Neural cell (in vitro differentiated cells): ENCODE measurements at regions not wholly inside any gene's neighbourhood (a gene's known extent, or its start where the extent isn't known, plus 50 kb on each side); places are given as distances from the start of the nearest gene placed in this dataset.

Source experiments
- EP300 ChIP-seq: fragments of 450-650 bp; conservative IDR thresholded peaks from 2 replicates; pipeline ENCODE4 v1.6.1; 2014; ENCODE audit warnings: antibody characterized with exemption, mild to moderate bottlenecking, moderate library complexity; ENCODE audit not compliant: poor library complexity, severe bottlenecking
- EZH2 ChIP-seq: fragments of 200-600, 300-800 bp; shearing (Covaris generic), sonication (generic); IDR thresholded peaks from 2 replicates; pipeline ENCODE4 v1.6.1; 2014; ENCODE audit warnings: antibody characterized with exemption, low read length, borderline replicate concordance, mild to moderate bottlenecking; ENCODE audit not compliant: insufficient read depth, poor library complexity, severe bottlenecking
- MXI1 ChIP-seq: fragments of 450-650 bp; conservative IDR thresholded peaks from 2 replicates; pipeline ENCODE4 v1.6.1; 2014; ENCODE audit warnings: antibody characterized with exemption, mild to moderate bottlenecking; ENCODE audit not compliant: poor library complexity, severe bottlenecking
- POLR2AphosphoS5 ChIP-seq: IDR thresholded peaks from 2 replicates; pipeline ENCODE4 v1.6.1; 2012
- RAD21 ChIP-seq: fragments of 450-650 bp; conservative IDR thresholded peaks from 2 replicates; pipeline ENCODE4 v1.6.1; 2014; ENCODE audit warnings: antibody characterized with exemption, mild to moderate bottlenecking, moderate library complexity
- SMC3 ChIP-seq: fragments of 450-650 bp; conservative IDR thresholded peaks from 2 replicates; pipeline ENCODE4 v1.6.1; 2014; ENCODE audit warnings: antibody characterized with exemption, mild to moderate bottlenecking, moderate library complexity; ENCODE audit not compliant: poor library complexity
- TAF1 ChIP-seq: IDR thresholded peaks from 2 replicates; pipeline ENCODE4 v1.6.1; 2012; ENCODE audit warnings: low read depth
- TF ChIP-seq, protein P1 (sequence below): fragments of 450-650 bp; IDR thresholded peaks from 2 replicates; pipeline ENCODE4 v1.5.1; 2014; ENCODE audit warnings: antibody characterized with exemption, mild to moderate bottlenecking, moderate library complexity; ENCODE audit not compliant: poor library complexity, severe bottlenecking
- TF ChIP-seq, protein P2 (sequence below): IDR thresholded peaks from 2 replicates; pipeline ENCODE4 v1.6.1; 2012; ENCODE audit warnings: borderline replicate concordance

DNA sequence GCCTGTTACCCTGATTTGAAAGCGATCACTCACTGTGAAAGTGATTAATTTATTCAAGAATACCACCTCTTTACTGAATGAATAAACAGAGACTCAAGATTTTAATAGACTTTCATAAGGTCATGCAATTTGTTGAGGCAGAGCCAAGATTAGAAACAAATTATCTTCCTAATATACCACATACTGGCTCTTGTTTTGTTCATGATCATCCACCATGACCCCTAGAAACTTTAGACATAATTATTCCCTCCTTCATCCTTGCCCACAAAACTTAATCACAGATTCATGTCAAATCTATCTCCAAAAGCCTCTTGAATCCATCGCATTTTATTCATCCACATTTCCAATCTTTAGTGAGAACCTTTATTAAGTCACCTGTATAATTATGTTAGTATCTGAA is 152.3 kb downstream of the ATXN7L3B start:
- TF ChIP-seq, protein P1, sequence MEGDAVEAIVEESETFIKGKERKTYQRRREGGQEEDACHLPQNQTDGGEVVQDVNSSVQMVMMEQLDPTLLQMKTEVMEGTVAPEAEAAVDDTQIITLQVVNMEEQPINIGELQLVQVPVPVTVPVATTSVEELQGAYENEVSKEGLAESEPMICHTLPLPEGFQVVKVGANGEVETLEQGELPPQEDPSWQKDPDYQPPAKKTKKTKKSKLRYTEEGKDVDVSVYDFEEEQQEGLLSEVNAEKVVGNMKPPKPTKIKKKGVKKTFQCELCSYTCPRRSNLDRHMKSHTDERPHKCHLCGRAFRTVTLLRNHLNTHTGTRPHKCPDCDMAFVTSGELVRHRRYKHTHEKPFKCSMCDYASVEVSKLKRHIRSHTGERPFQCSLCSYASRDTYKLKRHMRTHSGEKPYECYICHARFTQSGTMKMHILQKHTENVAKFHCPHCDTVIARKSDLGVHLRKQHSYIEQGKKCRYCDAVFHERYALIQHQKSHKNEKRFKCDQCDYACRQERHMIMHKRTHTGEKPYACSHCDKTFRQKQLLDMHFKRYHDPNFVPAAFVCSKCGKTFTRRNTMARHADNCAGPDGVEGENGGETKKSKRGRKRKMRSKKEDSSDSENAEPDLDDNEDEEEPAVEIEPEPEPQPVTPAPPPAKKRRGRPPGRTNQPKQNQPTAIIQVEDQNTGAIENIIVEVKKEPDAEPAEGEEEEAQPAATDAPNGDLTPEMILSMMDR = no peak
- no peak for TF ChIP-seq EZH2
- TF ChIP-seq, protein P2, sequence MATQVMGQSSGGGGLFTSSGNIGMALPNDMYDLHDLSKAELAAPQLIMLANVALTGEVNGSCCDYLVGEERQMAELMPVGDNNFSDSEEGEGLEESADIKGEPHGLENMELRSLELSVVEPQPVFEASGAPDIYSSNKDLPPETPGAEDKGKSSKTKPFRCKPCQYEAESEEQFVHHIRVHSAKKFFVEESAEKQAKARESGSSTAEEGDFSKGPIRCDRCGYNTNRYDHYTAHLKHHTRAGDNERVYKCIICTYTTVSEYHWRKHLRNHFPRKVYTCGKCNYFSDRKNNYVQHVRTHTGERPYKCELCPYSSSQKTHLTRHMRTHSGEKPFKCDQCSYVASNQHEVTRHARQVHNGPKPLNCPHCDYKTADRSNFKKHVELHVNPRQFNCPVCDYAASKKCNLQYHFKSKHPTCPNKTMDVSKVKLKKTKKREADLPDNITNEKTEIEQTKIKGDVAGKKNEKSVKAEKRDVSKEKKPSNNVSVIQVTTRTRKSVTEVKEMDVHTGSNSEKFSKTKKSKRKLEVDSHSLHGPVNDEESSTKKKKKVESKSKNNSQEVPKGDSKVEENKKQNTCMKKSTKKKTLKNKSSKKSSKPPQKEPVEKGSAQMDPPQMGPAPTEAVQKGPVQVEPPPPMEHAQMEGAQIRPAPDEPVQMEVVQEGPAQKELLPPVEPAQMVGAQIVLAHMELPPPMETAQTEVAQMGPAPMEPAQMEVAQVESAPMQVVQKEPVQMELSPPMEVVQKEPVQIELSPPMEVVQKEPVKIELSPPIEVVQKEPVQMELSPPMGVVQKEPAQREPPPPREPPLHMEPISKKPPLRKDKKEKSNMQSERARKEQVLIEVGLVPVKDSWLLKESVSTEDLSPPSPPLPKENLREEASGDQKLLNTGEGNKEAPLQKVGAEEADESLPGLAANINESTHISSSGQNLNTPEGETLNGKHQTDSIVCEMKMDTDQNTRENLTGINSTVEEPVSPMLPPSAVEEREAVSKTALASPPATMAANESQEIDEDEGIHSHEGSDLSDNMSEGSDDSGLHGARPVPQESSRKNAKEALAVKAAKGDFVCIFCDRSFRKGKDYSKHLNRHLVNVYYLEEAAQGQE = no peak
- no peak for TF ChIP-seq EP300
- TF ChIP-seq POLR2AphosphoS5 = no peak
- no peak for TF ChIP-seq TAF1
- no peak for TF ChIP-seq RAD21
- TF ChIP-seq SMC3 = no peak
- TF ChIP-seq MXI1 = no peak
